Testis (tissue), 2 donors: ENCODE measurements at regions not wholly inside any gene's neighbourhood (a gene's known extent, or its start where the extent isn't known, plus 50 kb on each side); places are given as distances from the start of the nearest gene placed in this dataset.

Experiments
- CTCF ChIP-seq, 3 experiments: fragments of 450-650 bp in 2 of 3; fragments of 200-600 bp in 1 of 3; sonication (generic) in 1 of 3; IDR thresholded peaks; one replicate each; pipeline ENCODE4 v1.5.1; 2016 to 2019; ENCODE audit warnings: antibody characterized with exemption in 3 of 3, mild to moderate bottlenecking in 2 of 3, moderate library complexity in 1 of 3
- POLR2A ChIP-seq: fragments of 450-650 bp; IDR thresholded peaks from one replicate; pipeline ENCODE4 v1.6.1; 2017; ENCODE audit warnings: antibody characterized with exemption, mild to moderate bottlenecking, moderate library complexity

- TF ChIP-seq CTCF (IDR thresholded peaks at IDR 0.05) (no peak), POLR2A (no peak)
Observed at GRCh38 chr3:106034313-106034712, 165.5 kb upstream of the CBLB start.
